Naive B cell (primary cell): ENCODE measurements at regions not wholly inside any gene's neighbourhood (a gene's known extent, or its start where the extent isn't known, plus 50 kb on each side); places are given as distances from the start of the nearest gene placed in this dataset.
"Not testable (repeated sequence)": the region's sequence is repeated elsewhere in the genome, so short reads cannot be mapped to it uniquely, and the experiment has no call there.

ENCODE experiments used
- ATAC-seq, 2 donors: fragments of 150-1000 bp; cut with Tn5 transposase; 2 replicates each; pipeline ENCODE4 v1.10.0; 2021; ENCODE audit warnings: low read depth in 2 of 2, mild to moderate bottlenecking in 2 of 2, moderate library complexity in 2 of 2
- DNase-seq: peaks from one replicate; pipeline ENCODE4 v3.0.0; 2022
- H3K27ac Mint-ChIP-seq, 6 donors: one replicate each; pipeline ENCODE4 v1.8.0; 2020 to 2022; ENCODE audit warnings: mild to moderate bottlenecking in 6 of 6, mixed read lengths in 6 of 6, moderate library complexity in 5 of 6, inconsistent platforms in 2 of 6
- H3K27me3 Mint-ChIP-seq, 3 donors: one replicate each; pipeline ENCODE4 v1.8.0; 2021 to 2022; ENCODE audit warnings: mixed read lengths in 3 of 3, mild to moderate bottlenecking in 1 of 3
- H3K36me3 Mint-ChIP-seq, 2 donors: one replicate each; pipeline ENCODE4 v1.8.0; 2020 to 2022; ENCODE audit warnings: mixed read lengths in 2 of 2, inconsistent platforms in 1 of 2, mild to moderate bottlenecking in 1 of 2
- H3K4me1 Mint-ChIP-seq, 3 donors: one replicate each; pipeline ENCODE4 v1.8.0; 2020 to 2022; ENCODE audit warnings: mixed read lengths in 3 of 3, inconsistent platforms in 1 of 3, mild to moderate bottlenecking in 1 of 3, moderate library complexity in 1 of 3
- H3K4me3 Mint-ChIP-seq, 8 donors: one replicate each; pipeline ENCODE4 v1.8.0; 2020 to 2022; ENCODE audit warnings: mild to moderate bottlenecking in 8 of 8, mixed read lengths in 8 of 8, moderate library complexity in 8 of 8, inconsistent platforms in 2 of 8
- H3K9me3 Mint-ChIP-seq, 7 donors: one replicate each; pipeline ENCODE4 v1.8.0; 2020 to 2022; ENCODE audit warnings: mixed read lengths in 7 of 7, mild to moderate bottlenecking in 5 of 7, inconsistent platforms in 2 of 7, moderate library complexity in 1 of 7

GRCh38 chr9:91512235-91512634 lies 88.6 kb upstream of the NFIL3 start:
- not testable (repeated sequence) for ATAC-seq, H3K4me1 Mint-ChIP-seq, H3K36me3 Mint-ChIP-seq, H3K27ac Mint-ChIP-seq, DNase-seq
- H3K9me3 Mint-ChIP-seq, result peaks cover 7 to 35% (median 12%) of the 10 kb centered on the region in 7 donors
- peak overlapping the region in 1 of 8 donors; percentile 25 for H3K4me3 Mint-ChIP-seq
- peaks cover 19 to 26% (median 23%) of the 10 kb centered on the region in 3 donors for H3K27me3 Mint-ChIP-seq

- Mint-ChIP-seq H3K9me3 (peaks cover 0 to 2% (median 0%) of the 10 kb centered on the region in 7 donors), H3K4me3 (no peak overlapping the region), H3K36me3 (no peaks in the 10 kb centered on the region), H3K27me3 (peaks cover 16 to 18% (median 16%) of the 10 kb centered on the region in 3 donors), H3K4me1 (no peaks in the 10 kb centered on the region), H3K27ac (no peak overlapping the region)
- ATAC-seq, result no peak
- no peak for DNase-seq
Measured at GRCh38 chr9:91503673-91504081, 80.0 kb upstream of the NFIL3 start.

GRCh38 chr9:91502913-91503672 lies 79.5 kb upstream of the NFIL3 start:
- Mint-ChIP-seq H3K4me1 (no peaks in the 10 kb centered on the region), H3K9me3 (peaks cover 0 to 2% (median 0%) of the 10 kb centered on the region in 7 donors), H3K27ac (no peak overlapping the region), H3K36me3 (no peaks in the 10 kb centered on the region), H3K4me3 (no peak overlapping the region), H3K27me3 (peaks cover 16 to 20% (median 16%) of the 10 kb centered on the region in 3 donors)
- ATAC-seq (no peak), DNase-seq (no peak)

DNA sequence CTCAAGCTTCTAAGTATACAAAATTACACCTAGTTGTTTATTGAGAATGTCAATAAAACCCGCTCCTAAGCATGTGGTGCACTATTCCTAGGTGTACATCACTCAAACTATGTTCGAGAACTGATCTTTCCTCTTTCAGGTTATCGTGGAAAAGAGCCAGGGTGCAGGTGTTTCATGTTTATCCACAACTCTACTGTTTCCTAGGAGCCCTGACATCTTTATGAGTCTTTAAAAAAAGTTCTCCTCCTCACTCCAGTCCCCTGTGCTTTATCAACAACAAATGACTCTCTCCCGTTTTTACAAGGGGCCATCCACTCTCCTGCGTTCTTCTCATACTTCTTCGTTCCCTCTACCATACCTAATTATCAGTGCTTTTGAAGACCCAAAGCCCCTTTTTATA lies 78.8 kb upstream of the NFIL3 start:
- H3K27ac Mint-ChIP-seq, result no peak overlapping the region
- no peak overlapping the region for H3K4me3 Mint-ChIP-seq
- DNase-seq, result no peak
- H3K27me3 Mint-ChIP-seq, result peaks cover 16 to 18% (median 17%) of the 10 kb centered on the region in 3 donors
- peaks cover 0 to 2% (median 0%) of the 10 kb centered on the region in 7 donors for H3K9me3 Mint-ChIP-seq
- H3K36me3 Mint-ChIP-seq, result no peaks in the 10 kb centered on the region
- ATAC-seq, result no peak
- no peaks in the 10 kb centered on the region for H3K4me1 Mint-ChIP-seq

DNA sequence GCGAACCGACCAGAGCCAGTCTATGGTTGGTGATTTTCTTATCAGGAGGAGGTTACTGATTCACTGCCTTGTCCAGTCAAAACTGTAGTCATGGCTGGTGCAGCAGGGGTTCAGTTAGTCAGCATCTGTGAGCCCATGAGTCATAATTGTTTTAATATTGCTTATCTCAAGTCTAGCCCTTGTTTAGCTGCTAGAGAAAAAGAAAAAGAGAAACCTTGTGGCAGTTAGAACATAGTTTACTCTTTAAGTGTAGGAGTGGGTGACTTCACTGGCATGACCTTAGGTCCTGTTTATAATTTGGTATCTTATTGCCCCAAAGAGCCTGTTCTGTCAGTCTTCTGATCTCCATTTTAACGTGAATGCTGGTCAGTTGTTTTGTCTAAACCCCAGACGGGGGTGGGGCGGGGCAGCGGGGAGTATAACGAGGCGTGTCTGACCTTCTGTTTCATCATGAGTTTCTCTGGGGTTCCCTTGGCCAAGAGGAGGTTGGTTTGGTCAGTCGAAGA lies 76.9 kb upstream of the NFIL3 start:
- ATAC-seq, result no peak
- Mint-ChIP-seq H3K27ac (no peak overlapping the region), H3K4me1 (no peaks in the 10 kb centered on the region)

GRCh38 chr9:91496351-91496750 lies 72.7 kb upstream of the NFIL3 start:
- Mint-ChIP-seq H3K4me1 (no peaks in the 10 kb centered on the region), H3K36me3 (peaks cover 0 to 8% of the 10 kb centered on the region in 2 donors), H3K27ac (no peak overlapping the region), H3K27me3 (peaks cover 23 to 33% (median 25%) of the 10 kb centered on the region in 3 donors), H3K9me3 (peaks cover 2 to 14% (median 7%) of the 10 kb centered on the region in 7 donors), H3K4me3 (no peak overlapping the region)
- no peak for ATAC-seq
- DNase-seq, result no peak

More for the DNA sequence above, 76.9 kb upstream of the NFIL3 start:
- Mint-ChIP-seq H3K27me3 (peaks cover 18 to 25% (median 25%) of the 10 kb centered on the region in 3 donors), H3K36me3 (no peaks in the 10 kb centered on the region), H3K9me3 (peaks cover 0 to 2% (median 0%) of the 10 kb centered on the region in 7 donors), H3K4me3 (no peak overlapping the region)
- no peak for DNase-seq

DNA sequence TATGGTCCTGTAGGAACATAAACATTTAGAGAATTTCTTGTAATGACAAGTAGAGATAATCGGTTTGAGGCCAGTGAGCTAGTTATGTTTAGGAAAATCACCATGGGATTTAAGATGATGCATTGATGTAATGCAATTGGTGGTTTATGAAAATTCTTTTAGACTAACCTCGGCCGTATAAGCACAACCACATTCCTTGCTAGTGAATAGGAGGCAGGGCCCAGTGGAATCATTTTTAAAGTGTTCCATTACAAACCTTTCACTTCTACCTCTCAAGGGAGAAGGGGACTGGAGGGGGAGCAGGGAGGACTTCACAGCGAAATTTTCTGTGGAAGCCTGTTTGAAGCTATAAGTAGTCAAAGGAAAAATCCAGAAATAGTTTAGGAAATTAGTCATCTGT lies 71.8 kb upstream of the NFIL3 start:
- H3K27me3 Mint-ChIP-seq, result peaks cover 20 to 33% (median 29%) of the 10 kb centered on the region in 3 donors
- H3K4me3 Mint-ChIP-seq, result no peak overlapping the region
- H3K9me3 Mint-ChIP-seq, result peaks cover 2 to 14% (median 7%) of the 10 kb centered on the region in 7 donors
- H3K4me1 Mint-ChIP-seq, result no peaks in the 10 kb centered on the region
- no peak for DNase-seq
- peaks cover 0 to 8% of the 10 kb centered on the region in 2 donors for H3K36me3 Mint-ChIP-seq
- H3K27ac Mint-ChIP-seq, result no peak overlapping the region
- ATAC-seq, result no peak

GRCh38 chr9:91494751-91495150 lies 71.1 kb upstream of the NFIL3 start:
- H3K9me3 Mint-ChIP-seq, result peaks cover 2 to 14% (median 7%) of the 10 kb centered on the region in 7 donors
- ATAC-seq, result no peak
- H3K27me3 Mint-ChIP-seq, result peaks cover 24 to 35% (median 29%) of the 10 kb centered on the region in 3 donors
- no peaks in the 10 kb centered on the region for H3K4me1 Mint-ChIP-seq
- DNase-seq, result no peak
- H3K36me3 Mint-ChIP-seq, result peaks cover 0 to 8% of the 10 kb centered on the region in 2 donors
- H3K27ac Mint-ChIP-seq, result no peak overlapping the region
- no peak overlapping the region for H3K4me3 Mint-ChIP-seq

- Mint-ChIP-seq H3K27ac (no peak overlapping the region), H3K4me1 (no peaks in the 10 kb centered on the region), H3K36me3 (peaks cover 0 to 8% of the 10 kb centered on the region in 2 donors), H3K9me3 (peaks cover 3 to 14% (median 7%) of the 10 kb centered on the region in 7 donors), H3K27me3 (peaks cover 23 to 48% (median 46%) of the 10 kb centered on the region in 3 donors), H3K4me3 (no peak overlapping the region)
- DNase-seq, result no peak
- no peak for ATAC-seq
Measured at GRCh38 chr9:91492237-91492636, 68.6 kb upstream of the NFIL3 start.

DNA sequence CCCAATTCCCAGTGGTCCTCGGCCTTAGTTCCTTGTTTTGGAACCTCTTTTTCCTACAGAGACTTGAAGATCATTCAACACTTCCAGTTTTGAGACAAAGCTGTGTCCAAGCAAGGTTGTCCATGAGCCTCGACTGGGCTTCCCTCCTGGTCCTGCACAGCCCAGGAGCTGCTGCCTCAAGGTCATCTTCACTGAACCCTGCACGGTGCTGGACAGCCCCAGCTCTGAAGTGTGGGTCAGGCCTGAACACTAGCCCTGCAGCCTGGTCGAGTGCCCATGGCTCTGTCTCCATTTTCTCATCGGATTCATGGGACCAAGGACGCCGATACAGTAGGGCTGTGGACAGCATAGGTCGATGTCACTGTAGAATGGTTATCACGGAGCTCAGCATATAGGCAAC lies 68.0 kb upstream of the NFIL3 start:
- no peak overlapping the region for H3K27ac Mint-ChIP-seq
- no peak overlapping the region for H3K4me3 Mint-ChIP-seq
- peaks cover 0 to 8% of the 10 kb centered on the region in 2 donors for H3K36me3 Mint-ChIP-seq
- no peak for DNase-seq
- no peak for ATAC-seq
- H3K27me3 Mint-ChIP-seq, result peaks cover 22 to 46% (median 41%) of the 10 kb centered on the region in 3 donors
- peaks cover 3 to 14% (median 7%) of the 10 kb centered on the region in 7 donors for H3K9me3 Mint-ChIP-seq
- H3K4me1 Mint-ChIP-seq, result no peaks in the 10 kb centered on the region

DNA sequence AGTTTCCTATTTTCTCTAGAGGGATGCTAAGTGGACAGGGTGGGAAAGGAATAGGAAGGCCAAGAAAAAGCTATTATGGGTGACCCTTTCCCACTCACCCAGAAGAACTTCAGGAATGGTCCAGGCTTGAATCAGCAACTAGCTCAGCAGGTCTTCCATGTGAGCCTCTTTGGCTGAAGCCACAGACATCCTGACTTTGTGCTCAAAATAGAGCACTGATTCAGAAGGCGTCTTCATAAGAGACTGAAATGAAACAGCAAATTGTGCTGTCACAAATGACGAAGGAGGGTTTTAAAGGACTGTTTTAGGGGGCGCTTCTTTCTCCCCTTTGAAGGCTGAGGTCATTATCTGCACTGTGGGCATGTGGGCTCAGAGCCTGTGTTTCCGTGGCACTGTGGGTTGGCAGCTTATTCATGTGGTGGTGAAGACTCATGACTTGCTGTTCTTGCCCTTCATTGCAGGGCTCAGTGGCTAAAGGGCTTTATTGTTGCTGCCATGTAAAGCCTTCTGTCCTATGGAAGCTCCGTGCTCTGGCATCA lies 65.8 kb upstream of the NFIL3 start:
- no peak for DNase-seq
- Mint-ChIP-seq H3K4me1 (no peaks in the 10 kb centered on the region), H3K9me3 (peaks cover 2 to 8% (median 5%) of the 10 kb centered on the region in 7 donors), H3K4me3 (no peak overlapping the region), H3K27ac (no peak overlapping the region), H3K36me3 (peaks cover 0 to 6% of the 10 kb centered on the region in 2 donors), H3K27me3 (peaks cover 21 to 44% (median 35%) of the 10 kb centered on the region in 3 donors)
- ATAC-seq, result no peak

DNA sequence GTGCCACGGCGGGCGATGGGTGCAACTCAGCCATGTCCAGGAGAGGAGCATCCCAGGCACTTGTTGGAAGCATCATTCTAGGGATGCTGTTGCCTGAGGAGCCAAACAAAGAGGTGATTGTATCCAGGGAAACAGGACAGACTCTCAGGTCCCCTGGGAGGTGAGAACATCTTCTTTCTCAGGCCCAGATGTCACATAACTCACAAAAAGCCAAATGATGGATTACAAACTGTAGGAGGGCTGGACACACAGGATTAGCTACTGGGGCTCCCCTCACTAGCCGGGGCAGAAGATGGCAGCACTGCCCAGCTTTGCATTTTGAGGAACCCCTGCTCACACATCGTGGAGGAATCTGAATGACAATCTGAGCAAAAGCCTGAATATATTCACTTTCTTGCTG lies 64.7 kb upstream of the NFIL3 start:
- H3K4me1 Mint-ChIP-seq, result no peaks in the 10 kb centered on the region
- no peak overlapping the region for H3K4me3 Mint-ChIP-seq
- no peak overlapping the region for H3K27ac Mint-ChIP-seq
- peaks cover 21 to 52% (median 40%) of the 10 kb centered on the region in 3 donors for H3K27me3 Mint-ChIP-seq
- ATAC-seq (no peak), DNase-seq (no peak)
- H3K9me3 Mint-ChIP-seq, result peaks cover 0 to 3% (median 0%) of the 10 kb centered on the region in 7 donors
- no peaks in the 10 kb centered on the region for H3K36me3 Mint-ChIP-seq

GRCh38 chr9:91486699-91487497 lies 63.3 kb upstream of the NFIL3 start:
- peak overlapping the region in 1 of 6 donors; percentile 21 for H3K27ac Mint-ChIP-seq
- no peaks in the 10 kb centered on the region for H3K4me1 Mint-ChIP-seq
- DNase-seq (no peak), ATAC-seq (no peak)
- peaks cover 0 to 2% (median 0%) of the 10 kb centered on the region in 7 donors for H3K9me3 Mint-ChIP-seq
- no peaks in the 10 kb centered on the region for H3K36me3 Mint-ChIP-seq
- peak overlapping the region in 1 of 8 donors; percentile 55 for H3K4me3 Mint-ChIP-seq
- H3K27me3 Mint-ChIP-seq, result peaks cover 16 to 45% (median 42%) of the 10 kb centered on the region in 3 donors
